SK-N-SH treated with all-trans-retinoic acid at 6 μM for 48 hours (cell line): ENCODE measurements at regions not wholly inside any gene's neighbourhood (a gene's known extent, or its start where the extent isn't known, plus 50 kb on each side); places are given as distances from the start of the nearest gene placed in this dataset.
"Not testable (repeated sequence)": the region's sequence is repeated elsewhere in the genome, so short reads cannot be mapped to it uniquely, and the experiment has no call there.

Source experiments
- ATAC-seq: fragments of 200-7000 bp; cut with Tn5 transposase; 3 replicates; pipeline ENCODE4 v1.9.1; 2020; ENCODE audit warnings: mild to moderate bottlenecking, moderate library complexity
- ARNTL ChIP-seq: fragments of 450-650 bp; formaldehyde crosslinking; IDR thresholded peaks from 2 replicates; pipeline ENCODE4 v1.5.0; 2020; ENCODE audit warnings: low read depth, mild to moderate bottlenecking, moderate library complexity, borderline replicate concordance
- BACH2 ChIP-seq: fragments of 250-450 bp; sonication (Bioruptor Pico); IDR thresholded peaks from 2 replicates; pipeline ENCODE4 v1.9.0; 2021; ENCODE audit warnings: mild to moderate bottlenecking, borderline replicate concordance
- CSDC2 ChIP-seq: fragments of 250-450 bp; sonication (Bioruptor Pico); IDR thresholded peaks from 2 replicates; pipeline ENCODE4 v1.5.0; 2020; ENCODE audit warnings: mild to moderate bottlenecking, moderate library complexity
- ESRRG ChIP-seq: fragments of 250-450 bp; sonication (Bioruptor Pico); IDR thresholded peaks from 2 replicates; pipeline ENCODE4 v1.6.1; 2021; ENCODE audit warnings: mild to moderate bottlenecking
- GLIS3 ChIP-seq: fragments of 250-450 bp; sonication (Bioruptor Pico); IDR thresholded peaks from 2 replicates; pipeline ENCODE4 v1.5.0; 2020; ENCODE audit warnings: mild to moderate bottlenecking, moderate library complexity
- ISL1 ChIP-seq: fragments of 250-450 bp; sonication (Bioruptor Pico); IDR thresholded peaks from 2 replicates; pipeline ENCODE4 v2.1.2; 2022; ENCODE audit warnings: mild to moderate bottlenecking, moderate library complexity
- OSR1 ChIP-seq: fragments of 250-450 bp; sonication (Bioruptor Pico); IDR thresholded peaks from 2 replicates; pipeline ENCODE4 v1.8.0; 2022; ENCODE audit warnings: moderate library complexity, mild to moderate bottlenecking, inconsistent platforms
- PPARA ChIP-seq: fragments of 250-450 bp; sonication (Bioruptor Pico); IDR thresholded peaks from 2 replicates; pipeline ENCODE4 v1.5.0; 2020; ENCODE audit warnings: mild to moderate bottlenecking, borderline replicate concordance
- RARB ChIP-seq: fragments of 250-450 bp; sonication (Bioruptor Pico); IDR thresholded peaks from 2 replicates; pipeline ENCODE4 v1.8.0; 2021; ENCODE audit warnings: mild to moderate bottlenecking, moderate library complexity
- SNAI2 ChIP-seq: fragments of 250-450 bp; sonication (Bioruptor Pico); IDR thresholded peaks from 2 replicates; pipeline ENCODE4 v1.5.0; 2020; ENCODE audit warnings: mild to moderate bottlenecking, moderate library complexity
- TCF4 ChIP-seq: fragments of 250-450 bp; sonication (Bioruptor Pico); IDR thresholded peaks from 2 replicates; pipeline ENCODE4 v1.8.0; 2021; ENCODE audit warnings: mild to moderate bottlenecking, moderate library complexity, borderline replicate concordance
- TOX ChIP-seq: fragments of 250-450 bp; sonication (Bioruptor Pico); IDR thresholded peaks from 2 replicates; pipeline ENCODE4 v1.8.0; 2021; ENCODE audit warnings: mild to moderate bottlenecking, moderate library complexity, borderline replicate concordance
- TSHZ2 ChIP-seq: fragments of 250-450 bp; sonication (Bioruptor Pico); IDR thresholded peaks from 2 replicates; pipeline ENCODE4 v1.5.0; 2020; ENCODE audit warnings: mild to moderate bottlenecking, moderate library complexity
- ZFP3 ChIP-seq: fragments of 250-450 bp; sonication (Bioruptor Pico); IDR thresholded peaks from 2 replicates; pipeline ENCODE4 v1.5.0; 2020; ENCODE audit warnings: mild to moderate bottlenecking, moderate library complexity
- ZFP30 ChIP-seq: fragments of 450-650 bp; formaldehyde crosslinking; IDR thresholded peaks from 2 replicates; pipeline ENCODE4 v1.5.0; 2022; ENCODE audit warnings: mild to moderate bottlenecking, moderate library complexity
- ZNF565 ChIP-seq: fragments of 450-650 bp; formaldehyde crosslinking; conservative IDR thresholded peaks from 2 replicates; pipeline ENCODE4 v1.5.0; 2020; ENCODE audit warnings: low read depth, mild to moderate bottlenecking, moderate library complexity
- ZNF70 ChIP-seq: fragments of 450-650 bp; formaldehyde crosslinking; IDR thresholded peaks from 2 replicates; pipeline ENCODE4 v1.5.0; 2020; ENCODE audit warnings: mild to moderate bottlenecking, moderate library complexity
- ZNF8 ChIP-seq: fragments of 450-650 bp; formaldehyde crosslinking; IDR thresholded peaks from 2 replicates; pipeline ENCODE4 v1.5.0; 2020; ENCODE audit warnings: mild to moderate bottlenecking, moderate library complexity
- TF ChIP-seq, protein P1 (sequence below): fragments of 250-450 bp; sonication (Bioruptor Pico); IDR thresholded peaks from 2 replicates; pipeline ENCODE4 v1.8.0; 2020; ENCODE audit warnings: mild to moderate bottlenecking, moderate library complexity, borderline replicate concordance
- TF ChIP-seq, protein P2 (sequence below): fragments of 250-450 bp; sonication (Bioruptor Pico); IDR thresholded peaks from 2 replicates; pipeline ENCODE4 v1.8.0; 2021; ENCODE audit warnings: low read depth, mild to moderate bottlenecking, moderate library complexity, borderline replicate concordance

- ATAC-seq: no peak
- no peak for TF ChIP-seq ZFP30 (CRISPR knock-in tag)
- TF ChIP-seq, protein P1, sequence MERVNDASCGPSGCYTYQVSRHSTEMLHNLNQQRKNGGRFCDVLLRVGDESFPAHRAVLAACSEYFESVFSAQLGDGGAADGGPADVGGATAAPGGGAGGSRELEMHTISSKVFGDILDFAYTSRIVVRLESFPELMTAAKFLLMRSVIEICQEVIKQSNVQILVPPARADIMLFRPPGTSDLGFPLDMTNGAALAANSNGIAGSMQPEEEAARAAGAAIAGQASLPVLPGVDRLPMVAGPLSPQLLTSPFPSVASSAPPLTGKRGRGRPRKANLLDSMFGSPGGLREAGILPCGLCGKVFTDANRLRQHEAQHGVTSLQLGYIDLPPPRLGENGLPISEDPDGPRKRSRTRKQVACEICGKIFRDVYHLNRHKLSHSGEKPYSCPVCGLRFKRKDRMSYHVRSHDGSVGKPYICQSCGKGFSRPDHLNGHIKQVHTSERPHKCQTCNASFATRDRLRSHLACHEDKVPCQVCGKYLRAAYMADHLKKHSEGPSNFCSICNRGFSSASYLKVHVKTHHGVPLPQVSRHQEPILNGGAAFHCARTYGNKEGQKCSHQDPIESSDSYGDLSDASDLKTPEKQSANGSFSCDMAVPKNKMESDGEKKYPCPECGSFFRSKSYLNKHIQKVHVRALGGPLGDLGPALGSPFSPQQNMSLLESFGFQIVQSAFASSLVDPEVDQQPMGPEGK: no peak
- TF ChIP-seq CSDC2: no peak
- no peak for TF ChIP-seq ARNTL
- TF ChIP-seq GLIS3 (CRISPR knock-in tag): no peak
- no peak for TF ChIP-seq RARB
- no peak for TF ChIP-seq ZNF8 (CRISPR knock-in tag)
- TF ChIP-seq OSR1 (CRISPR knock-in tag): no peak
- TF ChIP-seq ISL1 (CRISPR knock-in tag): no peak
- no peak for TF ChIP-seq TOX (CRISPR knock-in tag)
Observed at GRCh38 chr4:107366016-107366735, 330.1 kb upstream of the DKK2 start.

GRCh38 chr4:107363125-107363524, 327.0 kb upstream of the DKK2 start:
- no peak for ATAC-seq
- TF ChIP-seq ZNF8 (CRISPR knock-in tag) (no peak), TOX (CRISPR knock-in tag) (no peak), ZNF70 (CRISPR knock-in tag) (no peak), BACH2 (CRISPR knock-in tag) (no peak), ISL1 (CRISPR knock-in tag) (no peak), ZFP3 (no peak), ZNF565 (no peak), ZFP30 (CRISPR knock-in tag) (no peak), RARB (no peak), CSDC2 (no peak), OSR1 (CRISPR knock-in tag) (no peak)
- TF ChIP-seq, protein P2, sequence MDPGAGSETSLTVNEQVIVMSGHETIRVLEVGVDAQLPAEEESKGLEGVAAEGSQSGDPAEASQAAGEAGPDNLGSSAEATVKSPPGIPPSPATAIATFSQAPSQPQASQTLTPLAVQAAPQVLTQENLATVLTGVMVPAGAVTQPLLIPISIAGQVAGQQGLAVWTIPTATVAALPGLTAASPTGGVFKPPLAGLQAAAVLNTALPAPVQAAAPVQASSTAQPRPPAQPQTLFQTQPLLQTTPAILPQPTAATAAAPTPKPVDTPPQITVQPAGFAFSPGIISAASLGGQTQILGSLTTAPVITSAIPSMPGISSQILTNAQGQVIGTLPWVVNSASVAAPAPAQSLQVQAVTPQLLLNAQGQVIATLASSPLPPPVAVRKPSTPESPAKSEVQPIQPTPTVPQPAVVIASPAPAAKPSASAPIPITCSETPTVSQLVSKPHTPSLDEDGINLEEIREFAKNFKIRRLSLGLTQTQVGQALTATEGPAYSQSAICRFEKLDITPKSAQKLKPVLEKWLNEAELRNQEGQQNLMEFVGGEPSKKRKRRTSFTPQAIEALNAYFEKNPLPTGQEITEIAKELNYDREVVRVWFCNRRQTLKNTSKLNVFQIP: no peak

GRCh38 chr4:107359208-107359607, 323.1 kb upstream of the DKK2 start:
- ATAC-seq: no peak
- TF ChIP-seq RARB: no peak
- no peak for TF ChIP-seq CSDC2
- TF ChIP-seq, protein P1: no peak
- no peak for TF ChIP-seq ZNF565
- TF ChIP-seq ESRRG (CRISPR knock-in tag): no peak
- TF ChIP-seq ZFP3: no peak
- no peak for TF ChIP-seq SNAI2 (CRISPR knock-in tag)
- TF ChIP-seq ISL1 (CRISPR knock-in tag): no peak
- no peak for TF ChIP-seq GLIS3 (CRISPR knock-in tag)
- TF ChIP-seq ZNF8 (CRISPR knock-in tag): no peak
- TF ChIP-seq BACH2 (CRISPR knock-in tag): no peak
- no peak for TF ChIP-seq TCF4 (CRISPR knock-in tag)

DNA sequence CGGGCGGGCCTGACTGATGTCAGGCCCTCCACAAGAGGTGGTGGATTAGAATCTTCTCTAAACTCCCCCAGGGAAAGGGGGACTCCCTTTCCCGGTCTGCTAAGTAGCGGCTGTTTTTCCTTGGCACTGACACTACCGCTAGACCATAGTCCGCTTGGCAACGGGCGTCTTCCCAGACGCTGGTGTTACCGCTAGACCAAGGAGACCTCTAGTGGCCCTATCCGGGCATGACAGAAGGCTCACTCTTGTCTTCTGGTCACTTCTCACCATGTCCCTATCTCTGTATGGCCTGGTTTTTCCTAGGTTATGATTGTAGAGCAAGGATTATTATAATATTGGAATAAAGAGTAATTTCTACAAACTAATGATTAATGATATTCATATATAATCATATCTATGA, 318.2 kb upstream of the DKK2 start:
- ATAC-seq: not testable (repeated sequence)

DNA sequence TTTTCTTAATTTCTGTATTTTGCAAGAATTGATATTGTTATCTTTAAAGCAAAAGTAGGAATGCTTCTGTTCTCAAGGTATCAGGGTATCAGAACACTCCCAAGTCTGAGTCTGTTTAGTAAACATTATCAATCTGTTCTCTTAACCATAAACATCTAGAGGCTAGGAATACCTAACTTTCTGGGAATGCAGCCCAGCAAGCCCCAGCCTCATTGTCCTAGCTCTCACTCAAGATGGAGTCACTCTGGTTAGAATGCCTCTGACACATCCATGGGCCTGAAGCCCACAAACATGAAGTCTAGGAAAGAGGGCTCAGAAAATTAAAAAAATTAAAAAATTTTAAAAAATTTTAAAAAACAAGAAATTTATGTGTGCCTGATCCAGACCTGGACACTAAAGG, 315.1 kb upstream of the DKK2 start:
- TF ChIP-seq PPARA (CRISPR knock-in tag) (no peak), ZNF565 (no peak), TCF4 (CRISPR knock-in tag) (no peak), ZNF8 (CRISPR knock-in tag) (no peak), TSHZ2 (no peak), ZFP3 (no peak), ARNTL (no peak), GLIS3 (CRISPR knock-in tag) (no peak), SNAI2 (CRISPR knock-in tag) (no peak), RARB (no peak)
- TF ChIP-seq, protein P2: no peak

More for the DNA sequence above, 315.1 kb upstream of the DKK2 start:
- no peak for ATAC-seq
